ENCODE measurements at regions not wholly inside any gene's neighbourhood (a gene's known extent, or its start where the extent isn't known, plus 50 kb on each side); places are given as distances from the start of the nearest gene placed in this dataset.

DNA sequence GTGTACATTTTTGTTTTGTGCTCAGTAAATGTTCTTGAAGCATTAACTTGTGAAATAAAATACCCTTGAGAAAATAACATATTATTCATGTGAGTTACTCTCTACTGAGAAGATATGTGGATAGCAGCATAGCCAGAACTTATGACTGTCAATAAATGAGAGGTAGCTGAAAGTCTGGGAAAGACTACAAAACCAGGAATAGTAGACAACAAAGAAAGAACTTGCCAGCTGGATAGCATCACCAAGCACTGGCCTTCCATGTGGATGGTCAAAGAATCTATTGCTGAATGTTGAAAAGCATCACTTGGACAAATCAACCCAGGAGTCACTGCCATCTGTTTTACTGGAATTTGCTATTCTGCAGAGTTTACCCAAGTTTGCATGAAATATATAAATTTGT, 650.0 kb upstream of the HTR2C start:
- Histone ChIP-seq H3K9ac (replicated peaks in 1 of 4; ENCODE audit: extremely low read depth in 1 of 4, low read depth in 3 of 4, low read length in 3 of 4) (no peak overlapping the region), H3K14ac (ENCODE audit: insufficient read length) (no peak overlapping the region), H2BK12ac (ENCODE audit: low read depth, low read length) (no peak overlapping the region), H3K36me3 (ENCODE audit: control insufficient read depth in 2 of 4, insufficient read depth in 4 of 4, low read length in 3 of 4) (peaks cover 0 to 8% (median 0%) of the 10 kb centered on the region in 4 experiments; a peak in 1 of 8 replicates), H3K79me1 (ENCODE audit: low read depth, low read length) (no peaks in the 10 kb centered on the region), H4K5ac (ENCODE audit: insufficient read length, low read depth, low read length) (no peak overlapping the region), H3K23me2 (ENCODE audit: low read depth, low read length) (no peaks in the 10 kb centered on the region), H3K4me1 (replicated peaks in 1 of 4; ENCODE audit: control insufficient read depth in 3 of 4, insufficient read depth in 4 of 4, low read length in 3 of 4) (peaks cover 0 to 4% (median 0%) of the 10 kb centered on the region in 4 experiments; a peak in 2 of 7 replicates), H2BK15ac (ENCODE audit: low read length) (no peak overlapping the region), H3K79me2 (ENCODE audit: control insufficient read depth in 1 of 2, insufficient read depth in 2 of 2, low read length in 2 of 2) (no peaks in the 10 kb centered on the region), H2BK20ac (ENCODE audit: low read length) (no peak overlapping the region), H3K56ac (replicated peaks; ENCODE audit: insufficient read length, low read depth, low read length) (no peak overlapping the region), H3K4me3 (ENCODE audit: extremely low read depth in 1 of 4, insufficient read depth in 2 of 4, low read depth in 3 of 4, low read length in 4 of 4) (no peak overlapping the region), H2BK5ac (ENCODE audit: low read depth, low read length) (no peak overlapping the region), H3K9me3 (ENCODE audit: insufficient read depth in 2 of 2, low read depth in 1 of 2, low read length in 1 of 2) (no peaks in the 10 kb centered on the region), H4K20me1 (replicated peaks in 1 of 2; ENCODE audit: control insufficient read depth in 1 of 2, insufficient read depth in 2 of 2, low read length in 2 of 2) (no peaks in the 10 kb centered on the region), H2BK120ac (replicated peaks; ENCODE audit: low read depth, low read length) (no peak overlapping the region), H3K4me2 (ENCODE audit: insufficient read depth in 1 of 2, low read depth in 2 of 2, low read length in 2 of 2) (no peak overlapping the region), H4K8ac (ENCODE audit: extremely low read depth, insufficient read depth, low read length) (no peak overlapping the region), H2AK5ac (ENCODE audit: low read depth, low read length) (no peak overlapping the region), H3K27me3 (replicated peaks in 1 of 4; ENCODE audit: control insufficient read depth in 3 of 4, extremely low read depth in 1 of 4, insufficient read depth in 3 of 4, low read length in 3 of 4) (no peaks in the 10 kb centered on the region), H4K91ac (replicated peaks; ENCODE audit: insufficient read length, low read length) (no peak overlapping the region), H3K18ac (ENCODE audit: extremely low read depth, low read length) (no peak overlapping the region), H3K23ac (ENCODE audit: insufficient read length) (no peak overlapping the region), H2AFZ (ENCODE audit: low read length) (no peak overlapping the region), H3K4ac (replicated peaks; ENCODE audit: insufficient read length, low read depth, low read length) (no peak overlapping the region), H3K27ac (ENCODE audit: low read depth, low read length) (no peak overlapping the region)
- ChIA-PET CTCF (ENCODE audit: partially characterized antibody) (no interaction called here), POLR2A (ENCODE audit: partially characterized antibody) (no interaction called here)
- DNase-seq (ENCODE audit: low read depth in 1 of 2, low spot score in 2 of 2) (no peak), FAIRE-seq (no peak)
- no peak for TF ChIP-seq SP2 (IDR thresholded peaks at IDR 0.05; ENCODE audit: low read length)
- TF ChIP-seq NRF1 (IDR thresholded peaks at IDR 0.05; ENCODE audit: low read depth, low read length) = no peak
- no peak for TF ChIP-seq EP300 (IDR thresholded peaks at IDR 0.05; ENCODE audit: borderline replicate concordance in 1 of 2, low read depth in 2 of 2, low read length in 2 of 2)
- TF ChIP-seq TAF1 (IDR thresholded peaks at IDR 0.05; ENCODE audit: low read depth, low read length) = no peak
- TF ChIP-seq, protein P1, sequence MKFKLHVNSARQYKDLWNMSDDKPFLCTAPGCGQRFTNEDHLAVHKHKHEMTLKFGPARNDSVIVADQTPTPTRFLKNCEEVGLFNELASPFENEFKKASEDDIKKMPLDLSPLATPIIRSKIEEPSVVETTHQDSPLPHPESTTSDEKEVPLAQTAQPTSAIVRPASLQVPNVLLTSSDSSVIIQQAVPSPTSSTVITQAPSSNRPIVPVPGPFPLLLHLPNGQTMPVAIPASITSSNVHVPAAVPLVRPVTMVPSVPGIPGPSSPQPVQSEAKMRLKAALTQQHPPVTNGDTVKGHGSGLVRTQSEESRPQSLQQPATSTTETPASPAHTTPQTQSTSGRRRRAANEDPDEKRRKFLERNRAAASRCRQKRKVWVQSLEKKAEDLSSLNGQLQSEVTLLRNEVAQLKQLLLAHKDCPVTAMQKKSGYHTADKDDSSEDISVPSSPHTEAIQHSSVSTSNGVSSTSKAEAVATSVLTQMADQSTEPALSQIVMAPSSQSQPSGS (IDR thresholded peaks at IDR 0.05; ENCODE audit: low read length) = no peak
- no peak for TF ChIP-seq TCF12 (IDR thresholded peaks at IDR 0.05; ENCODE audit: low read depth, low read length)
- TF ChIP-seq RNF2 (IDR thresholded peaks at IDR 0.05; ENCODE audit: borderline replicate concordance, low read depth, low read length, missing control alignments, poor library complexity, severe bottlenecking) = no peak
- TF ChIP-seq SRF (IDR thresholded peaks at IDR 0.05; ENCODE audit: low read depth, low read length) = no peak
- no peak for TF ChIP-seq FOSL1 (IDR thresholded peaks at IDR 0.05; ENCODE audit: insufficient read depth, low read depth, low read length)
- TF ChIP-seq RFX5 (IDR thresholded peaks at IDR 0.05; ENCODE audit: borderline replicate concordance, low read depth, low read length) = no peak
- TF ChIP-seq JUN (IDR thresholded peaks at IDR 0.05; ENCODE audit: low read depth, low read length) = no peak
- no peak for TF ChIP-seq MAFK (IDR thresholded peaks at IDR 0.05; ENCODE audit: low read depth, low read length)
- no peak for TF ChIP-seq SP1 (IDR thresholded peaks at IDR 0.05; ENCODE audit: low read depth, low read length)
- no peak for TF ChIP-seq BRCA1 (IDR thresholded peaks at IDR 0.05; ENCODE audit: low read depth, low read length)
- TF ChIP-seq CTBP2 (IDR thresholded peaks at IDR 0.05; ENCODE audit: borderline replicate concordance, insufficient read depth, insufficient read length, low read length) = no peak
